SK-N-MC (cell line): ENCODE measurements at regions not wholly inside any gene's neighbourhood (a gene's known extent, or its start where the extent isn't known, plus 50 kb on each side); places are given as distances from the start of the nearest gene placed in this dataset.

Experiments used
- EZH2 ChIP-seq: fragments of 200-600 bp; sonication (generic); IDR thresholded peaks from one replicate; pipeline ENCODE4 v1.6.1; 2017; ENCODE audit warnings: antibody characterized with exemption
- POLR2AphosphoS5 ChIP-seq: IDR thresholded peaks from 2 replicates; pipeline ENCODE4 v1.6.1; 2012; ENCODE audit warnings: mild to moderate bottlenecking, low read depth, low read length, borderline replicate concordance

DNA sequence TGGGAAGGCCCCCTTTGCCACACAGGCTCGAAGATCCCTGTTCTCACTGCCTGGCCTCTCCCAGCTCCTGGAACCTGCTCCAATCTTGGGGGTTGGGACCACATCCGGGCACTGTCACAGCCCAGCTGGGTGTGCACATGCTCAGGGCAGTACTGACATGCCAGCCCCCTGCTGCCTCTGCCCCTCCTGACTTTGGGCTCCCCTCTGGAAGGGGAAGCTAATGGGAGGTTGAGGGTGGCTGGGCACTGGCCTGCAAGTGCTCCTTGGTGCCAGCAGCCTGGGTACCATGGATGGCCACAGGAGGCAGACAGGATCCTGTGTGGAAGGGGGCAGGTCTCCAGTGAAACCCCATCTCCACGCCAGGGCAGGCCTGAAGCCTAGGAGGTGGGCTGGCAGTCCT is 126.1 kb upstream of the NOL4 start:
- TF ChIP-seq POLR2AphosphoS5 (no peak), EZH2 (no peak)
